Renal cortical epithelial cell (primary cell): ENCODE measurements at regions not wholly inside any gene's neighbourhood (a gene's known extent, or its start where the extent isn't known, plus 50 kb on each side); places are given as distances from the start of the nearest gene placed in this dataset.

Experiments used
- DNase-seq: peaks from one replicate; pipeline ENCODE4 v3.0.0-alpha.2; 2011; ENCODE audit warnings: low read depth

GRCh38 chr22:49213731-49214352 is 613.8 kb downstream of the BRD1 start:
- DNase-seq, result no peak

DNA sequence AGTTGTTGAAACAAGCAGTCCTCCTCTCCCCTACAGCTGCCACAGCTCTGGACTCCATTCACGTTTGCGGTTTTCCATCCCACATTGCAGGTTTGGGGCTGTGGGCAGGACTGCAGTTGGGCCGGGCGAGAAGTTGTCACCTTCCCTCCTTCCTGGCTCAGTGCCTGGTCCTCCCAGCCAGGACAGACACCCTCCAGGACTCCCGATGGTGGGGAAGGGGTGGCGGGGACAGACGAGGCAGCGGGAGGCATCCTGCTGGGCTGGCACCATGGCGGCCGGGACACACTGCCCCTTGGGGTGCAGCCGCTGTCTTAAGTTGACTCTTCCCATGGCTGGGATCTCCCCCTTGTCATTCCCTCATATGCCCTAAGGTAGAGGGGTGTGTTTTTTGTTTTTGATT is 615.2 kb downstream of the BRD1 start:
- no peak for DNase-seq

- DNase-seq, result no peak
Measured at GRCh38 chr22:49212002-49212401, 615.7 kb downstream of the BRD1 start.

DNA sequence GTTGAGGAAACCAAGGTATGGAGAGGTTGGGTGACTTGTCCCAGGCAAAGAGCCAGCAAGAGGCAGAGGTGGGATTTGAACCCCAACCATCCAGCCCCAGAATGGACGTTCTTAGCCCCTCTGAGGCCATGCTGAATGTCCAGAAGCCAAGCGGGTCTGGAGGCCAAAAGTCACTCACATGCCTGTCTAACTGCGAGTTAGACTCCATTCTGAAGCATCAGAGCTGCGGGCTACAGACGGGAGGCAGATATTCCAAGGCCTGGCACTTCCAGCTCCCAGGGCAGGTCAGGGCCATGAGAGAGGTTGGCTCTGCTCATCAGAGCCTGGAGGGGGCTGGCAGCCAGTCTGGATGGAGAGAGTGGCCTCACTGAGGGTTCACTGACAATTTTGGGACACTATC is 616.5 kb downstream of the BRD1 start:
- no peak for DNase-seq

- DNase-seq, result no peak
Measured at GRCh38 chr22:49210606-49211005, 617.1 kb downstream of the BRD1 start.

GRCh38 chr22:49209452-49210195 is 618.0 kb downstream of the BRD1 start:
- DNase-seq, result no peak

- no peak for DNase-seq
Measured at GRCh38 chr22:49208768-49209252, 618.9 kb downstream of the BRD1 start.

- DNase-seq, result no peak
Measured at GRCh38 chr22:49208004-49208402, 619.7 kb downstream of the BRD1 start.

DNA sequence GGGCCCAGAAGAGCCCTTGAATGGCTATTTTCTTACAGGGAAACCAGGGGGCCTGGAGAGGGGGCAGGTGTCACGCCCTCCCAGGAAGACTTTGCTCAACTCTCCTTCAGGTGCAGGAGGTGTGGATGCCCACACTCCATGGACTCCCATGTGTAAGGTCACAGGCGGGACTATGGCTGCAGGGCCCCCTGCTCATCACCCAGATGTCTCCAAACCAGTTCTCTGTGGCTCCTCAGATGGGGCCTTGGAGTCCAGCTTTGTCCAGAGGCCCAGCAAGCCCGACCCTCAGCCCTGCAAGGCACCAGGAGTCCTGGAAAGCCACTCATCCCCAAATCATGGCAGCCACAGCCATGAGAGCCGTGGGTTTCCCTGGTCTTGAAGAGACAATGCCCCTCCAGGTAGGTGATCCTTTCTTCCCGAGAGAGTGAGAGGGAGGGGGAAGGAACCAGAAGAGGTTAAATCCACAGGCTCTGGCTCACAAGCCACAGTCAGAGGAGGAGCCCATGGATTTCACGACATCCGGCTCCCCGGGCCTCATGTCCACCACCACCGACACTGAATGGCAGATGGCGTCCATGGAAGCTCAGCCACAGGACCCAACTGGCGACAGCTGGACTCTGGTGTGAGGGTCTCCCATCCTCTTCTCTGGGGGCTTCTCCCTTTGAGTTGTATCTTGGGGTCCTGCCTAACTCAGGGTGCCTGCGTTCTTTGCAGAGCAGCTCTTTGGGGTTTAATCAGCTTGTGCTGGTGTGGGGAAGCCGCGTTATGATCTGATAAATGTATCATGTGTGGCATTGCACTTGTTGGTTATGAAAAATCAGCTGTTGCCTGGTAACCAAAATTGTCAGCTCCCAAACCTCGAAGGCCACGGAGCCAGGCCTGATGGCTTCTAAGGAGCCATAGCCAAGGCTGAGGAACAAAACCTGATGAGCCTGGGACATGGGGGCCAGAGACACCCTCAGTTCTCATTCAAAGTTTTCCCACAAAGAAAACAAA is 620.4 kb downstream of the BRD1 start:
- no peak for DNase-seq

DNA sequence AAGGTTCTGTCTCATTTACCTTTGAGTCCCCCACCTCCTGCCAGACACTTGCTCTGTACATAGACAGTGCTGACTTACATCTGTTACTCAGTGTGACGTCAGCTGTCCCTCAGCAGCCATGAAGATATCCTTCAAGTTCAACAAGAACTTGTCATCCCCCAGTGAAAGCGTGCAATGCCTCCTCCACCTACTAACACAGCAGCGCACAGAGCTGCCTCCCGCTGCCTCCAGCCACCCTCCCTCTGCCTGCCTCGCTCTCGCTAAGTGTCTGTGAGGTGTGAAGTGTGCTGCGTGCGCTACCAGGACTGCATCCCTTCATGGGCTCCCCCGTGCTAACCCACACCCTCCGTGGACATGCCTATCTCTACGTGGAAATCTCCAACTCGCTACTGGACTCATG is 621.4 kb downstream of the BRD1 start:
- no peak for DNase-seq

- no peak for DNase-seq
Measured at GRCh38 chr22:49205483-49205800, 622.2 kb downstream of the BRD1 start.

GRCh38 chr22:49204599-49205482 is 622.8 kb downstream of the BRD1 start:
- no peak for DNase-seq

DNA sequence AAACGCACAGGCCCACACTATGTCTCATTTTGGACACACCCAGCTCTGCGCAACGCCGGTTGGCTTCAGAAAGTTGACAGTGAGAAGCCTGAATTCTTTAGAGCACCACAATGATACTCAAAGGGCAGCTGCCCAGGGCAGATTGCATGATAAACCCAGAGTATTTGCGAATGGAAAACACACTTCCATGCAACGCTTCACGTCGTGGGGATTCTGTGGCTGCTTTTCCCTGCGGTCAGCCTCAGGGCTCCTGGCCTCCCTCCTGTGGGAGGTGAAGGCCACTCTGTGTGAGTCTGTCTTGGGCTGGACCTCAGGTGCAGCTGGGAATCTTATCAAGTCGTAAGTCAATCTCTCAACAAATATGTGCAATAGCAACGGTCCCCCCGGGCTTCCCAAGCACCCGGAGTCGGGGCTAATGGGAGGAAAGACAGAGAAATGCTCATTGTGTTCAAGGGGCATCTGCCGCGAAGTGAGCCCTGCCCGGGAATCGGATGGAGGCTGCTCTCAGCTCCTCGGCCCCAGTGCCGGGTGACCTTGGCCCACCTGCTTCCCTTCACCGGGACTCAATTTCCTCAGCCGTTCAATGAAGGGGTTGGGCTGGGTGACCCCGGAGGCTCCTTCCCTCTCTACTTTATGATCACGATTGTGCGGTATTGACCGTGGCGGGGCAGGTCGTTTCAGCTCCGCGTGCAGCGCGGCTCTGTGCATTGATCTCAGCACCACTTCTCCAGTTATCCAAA is 623.6 kb downstream of the BRD1 start:
- DNase-seq, result no peak

DNA sequence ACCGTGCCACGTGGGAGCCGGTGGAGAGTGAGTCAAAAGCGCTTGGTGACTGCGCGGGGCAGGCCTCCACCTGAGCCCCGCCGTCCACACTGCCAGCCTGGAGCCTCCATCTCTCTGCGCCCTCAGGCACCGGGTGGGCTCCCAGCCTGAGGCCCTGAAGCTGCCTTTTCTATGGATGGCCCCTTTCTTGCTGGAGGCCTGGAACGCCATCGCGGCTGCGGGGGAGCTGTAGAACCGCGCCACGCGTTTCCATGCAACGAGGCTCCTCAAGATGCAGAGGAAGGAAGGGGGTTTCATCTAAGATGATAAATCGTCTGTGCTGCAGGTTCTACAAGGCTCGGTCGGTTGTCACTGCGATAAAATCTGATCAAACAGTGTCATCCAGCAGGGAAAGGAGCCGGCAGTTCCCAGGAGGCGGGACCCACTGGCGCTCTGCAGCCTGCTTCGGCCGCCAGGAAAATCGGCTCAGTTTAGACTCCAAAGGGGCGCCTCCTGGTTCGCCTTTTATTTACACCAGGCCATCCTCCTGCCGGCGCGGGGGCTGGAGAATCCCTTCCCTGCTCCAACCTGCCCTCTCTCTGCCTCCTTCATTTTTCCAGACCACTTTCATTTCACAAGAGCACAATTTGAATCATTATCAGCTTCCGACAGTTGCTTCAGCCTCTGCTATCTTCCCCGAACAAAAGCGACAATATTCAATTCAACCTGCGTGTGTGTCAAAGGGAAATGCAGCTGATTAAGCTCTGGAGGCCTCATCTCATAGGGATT is 624.4 kb downstream of the BRD1 start:
- no peak for DNase-seq

DNA sequence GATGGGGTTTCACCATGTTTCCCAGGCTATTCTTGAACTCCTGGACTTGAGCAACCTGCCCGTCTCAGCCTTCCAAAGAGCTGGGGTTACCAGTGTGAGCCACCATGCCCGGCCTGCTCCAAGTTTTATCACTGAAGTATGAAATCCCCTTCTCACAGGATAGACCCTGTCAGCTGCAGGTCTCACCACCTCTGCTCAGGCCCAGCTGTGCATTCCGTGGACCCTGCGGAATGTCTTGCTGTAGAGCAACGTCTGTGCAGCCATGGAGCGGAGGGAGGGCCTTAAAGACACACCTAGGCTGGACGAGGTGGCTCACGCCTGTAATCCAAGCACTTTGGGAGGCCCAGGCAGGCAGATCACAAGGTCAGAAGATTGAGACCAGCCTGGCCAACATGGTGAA is 625.4 kb downstream of the BRD1 start:
- DNase-seq, result no peak

DNA sequence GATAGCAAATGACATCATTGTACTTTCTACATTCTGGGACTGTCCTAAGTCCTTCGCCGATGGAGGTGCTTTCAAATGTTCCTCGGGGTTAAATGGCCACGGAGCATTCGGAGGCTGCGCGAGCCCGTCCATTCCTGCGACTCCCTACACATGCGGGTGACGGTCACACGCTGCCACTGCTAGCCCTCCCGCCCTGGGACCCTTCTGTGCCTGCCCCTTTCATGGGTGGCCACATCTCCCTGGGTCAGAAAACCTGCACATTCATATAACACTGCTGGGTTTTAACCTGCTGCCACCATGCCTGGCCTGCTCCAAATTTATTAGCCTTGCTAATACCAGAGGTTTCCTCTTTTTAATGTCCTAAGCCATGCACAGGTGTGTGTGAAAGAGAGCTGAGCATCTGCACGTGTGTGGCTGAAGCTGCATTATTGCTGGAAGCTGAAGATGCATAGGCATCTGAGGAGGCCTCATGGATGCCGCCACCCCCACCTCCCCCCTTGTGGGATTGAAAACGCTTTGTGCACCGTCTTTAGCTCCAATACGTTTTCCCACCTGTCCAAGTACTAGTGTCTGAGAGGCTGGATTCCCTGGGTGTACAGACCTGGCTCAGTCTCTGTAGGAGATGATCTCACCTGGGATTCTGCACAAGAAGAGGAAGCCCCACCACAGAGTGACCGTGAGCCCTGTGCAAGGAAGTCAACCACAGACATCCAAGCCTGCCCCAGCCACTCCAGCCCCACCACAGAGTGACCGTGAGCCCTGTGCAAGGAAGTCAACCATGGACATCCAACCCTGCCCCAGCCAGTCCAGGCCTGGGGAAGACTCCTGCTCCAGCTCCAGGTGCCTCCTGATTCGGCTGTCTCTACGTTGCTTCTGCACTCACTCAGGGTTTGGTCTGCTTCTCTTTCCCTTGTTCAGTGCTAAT is 626.4 kb downstream of the BRD1 start:
- DNase-seq, result no peak

- no peak for DNase-seq
Measured at GRCh38 chr22:49199224-49199623, 628.4 kb downstream of the BRD1 start.

- DNase-seq, result no peak
Measured at GRCh38 chr22:49198705-49199084, 629.0 kb downstream of the BRD1 start.
